H1 (cell line): ENCODE measurements at regions not wholly inside any gene's neighbourhood (a gene's known extent, or its start where the extent isn't known, plus 50 kb on each side); places are given as distances from the start of the nearest gene placed in this dataset.

Experiments used
- ATF2 ChIP-seq: IDR thresholded peaks from 2 replicates; pipeline ENCODE4 v1.6.1; 2012; ENCODE audit warnings: low read length, inconsistent platforms
- CTCF ChIP-seq, 3 experiments: IDR thresholded peaks; 1 replicate in 2 of 3; 2 replicates in 1 of 3; pipeline versions ENCODE4 v1.5.1 to v1.6.1; 2011; ENCODE audit warnings: low read length in 3 of 3, mild to moderate bottlenecking in 3 of 3, inconsistent platforms in 2 of 3, low read depth in 1 of 3, moderate library complexity in 1 of 3; ENCODE audit not compliant: insufficient read depth in 1 of 3; ENCODE audit errors: control extremely low read depth in 1 of 3
- EZH2 ChIP-seq: fragments of 200-600 bp; sonication (generic); IDR thresholded peaks from 2 replicates; pipeline ENCODE4 v1.7.1; 2012; ENCODE audit warnings: low read depth, mild to moderate bottlenecking, moderate library complexity, low read length, inconsistent platforms; ENCODE audit not compliant: severe bottlenecking
- FOSL1 ChIP-seq: IDR thresholded peaks from 2 replicates; pipeline ENCODE4 v1.6.1; 2011; ENCODE audit warnings: mild to moderate bottlenecking, low read depth, low read length, moderate library complexity; ENCODE audit not compliant: insufficient read depth
- MAFK ChIP-seq: IDR thresholded peaks from 2 replicates; pipeline ENCODE4 v1.6.1; 2012; ENCODE audit warnings: low read depth, mild to moderate bottlenecking, improper control_type of control experiment, low read length
- NRF1 ChIP-seq: IDR thresholded peaks from 2 replicates; pipeline ENCODE4 v1.6.1; 2011; ENCODE audit warnings: mild to moderate bottlenecking, low read depth, low read length, improper control_type of control experiment
- PHF8 ChIP-seq: fragments of 200-600 bp; sonication (generic); conservative IDR thresholded peaks from 2 replicates; pipeline ENCODE4 v1.7.1; 2012; ENCODE audit warnings: low read depth, mild to moderate bottlenecking, inconsistent platforms, low read length, moderate library complexity
- POLR2AphosphoS5 ChIP-seq: IDR thresholded peaks from 2 replicates; pipeline ENCODE4 v1.6.1; 2011; ENCODE audit warnings: low read depth, low read length
- RAD21 ChIP-seq, 2 experiments: IDR thresholded peaks in 1 of 2; conservative IDR thresholded peaks in 1 of 2; 2 replicates each; pipeline ENCODE4 v1.6.1; 2011; ENCODE audit warnings: low read depth in 2 of 2, low read length in 2 of 2, improper control_type of control experiment in 1 of 2, inconsistent platforms in 1 of 2, mild to moderate bottlenecking in 1 of 2, moderate library complexity in 1 of 2
- SIN3A ChIP-seq, 2 experiments: IDR thresholded peaks in 1 of 2; conservative IDR thresholded peaks in 1 of 2; 2 replicates each; pipeline ENCODE4 v1.6.1; 2011 to 2012; ENCODE audit warnings: low read length in 2 of 2, improper control_type of control experiment in 1 of 2, low read depth in 1 of 2, mild to moderate bottlenecking in 1 of 2
- SIX5 ChIP-seq: IDR thresholded peaks from 2 replicates; pipeline ENCODE4 v1.6.1; 2011; ENCODE audit warnings: mild to moderate bottlenecking, low read depth, low read length
- SP1 ChIP-seq: IDR thresholded peaks from 2 replicates; pipeline ENCODE4 v1.6.1; 2011; ENCODE audit warnings: low read depth, low read length
- TAF1 ChIP-seq: IDR thresholded peaks from 2 replicates; pipeline ENCODE4 v1.6.1; 2011; ENCODE audit warnings: mild to moderate bottlenecking, low read depth, low read length
- TEAD4 ChIP-seq: IDR thresholded peaks from 2 replicates; pipeline ENCODE4 v1.6.1; 2012; ENCODE audit warnings: low read depth, low read length, inconsistent platforms, mixed read lengths

- TF ChIP-seq NRF1: no peak
- TF ChIP-seq CTCF (IDR thresholded peaks at IDR 0.05; ENCODE audit: control extremely low read depth in 1 of 3, insufficient read depth in 1 of 3, low read depth in 1 of 3, low read length in 3 of 3): no peak
- TF ChIP-seq TEAD4: no peak
- no peak for TF ChIP-seq POLR2AphosphoS5
- no peak for TF ChIP-seq PHF8
- TF ChIP-seq EZH2: no peak
- TF ChIP-seq RAD21 (IDR thresholded peaks at IDR 0.05 in 1 of 2, conservative IDR thresholded peaks at IDR 0.05 in 1 of 2; ENCODE audit: low read depth in 2 of 2, low read length in 2 of 2): no peak
- no peak for TF ChIP-seq SIX5
- no peak for TF ChIP-seq MAFK
- no peak for TF ChIP-seq SP1
- no peak for TF ChIP-seq SIN3A (conservative IDR thresholded peaks at IDR 0.05 in 1 of 2, IDR thresholded peaks at IDR 0.05 in 1 of 2; ENCODE audit: low read depth in 1 of 2, low read length in 2 of 2)
- TF ChIP-seq ATF2: no peak
- TF ChIP-seq FOSL1: no peak
- TF ChIP-seq TAF1: no peak
Observed at GRCh38 chr6:18314317-18314997, 50.1 kb upstream of the DEK start.
